Left colon (tissue), 2 donors: ENCODE measurements at regions not wholly inside any gene's neighbourhood (a gene's known extent, or its start where the extent isn't known, plus 50 kb on each side); places are given as distances from the start of the nearest gene placed in this dataset.
"Not testable (repeated sequence)": the region's sequence is repeated elsewhere in the genome, so short reads cannot be mapped to it uniquely, and the experiment has no call there.

Source experiments
- ATAC-seq: fragments of 200-7000 bp; cut with Tn5 transposase; one replicate; pipeline ENCODE4 v1.9.1; 2020; ENCODE audit warnings: mild to moderate bottlenecking, moderate library complexity
- DNase-seq, 2 donors: peaks; one replicate each; pipeline ENCODE4 v3.0.0-alpha.2; 2020
- intact Hi-C, 2 donors: fragments of 100-400 bp; cut with DNase I in 1 of 2; cut with micrococcal nuclease in 1 of 2; formaldehyde crosslinking; loops; one replicate each; pipeline versions ENCODE4 v1.11.2 to v1.14.0; 2022; cut with DNase I, micrococcal nuclease
- donor health status: DM: no; HTN: no; CAD: no.
- donor health status: DM: yes; HTN: yes; CAD: no.

DNA sequence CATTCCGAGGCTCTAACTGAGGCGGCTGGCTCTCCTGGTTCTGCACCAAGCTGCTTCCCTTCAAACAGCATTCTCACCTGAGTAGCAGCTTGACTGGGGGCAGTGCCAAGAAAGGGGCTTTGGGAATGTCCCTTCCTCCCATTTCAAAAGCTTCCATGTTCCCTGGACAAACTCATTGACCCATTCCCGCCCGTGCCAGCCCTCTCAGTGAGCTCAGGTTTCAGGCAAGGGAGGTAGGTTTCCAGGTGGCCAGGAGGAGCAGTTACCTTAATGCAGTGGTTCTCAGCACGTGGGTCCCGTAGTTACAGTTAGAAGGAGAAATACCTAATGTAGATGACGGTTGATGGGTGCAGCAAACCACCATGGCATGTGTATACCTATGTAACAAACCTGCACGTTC is 135.2 kb downstream of the ELOVL4 start:
- DNase-seq (no peak), ATAC-seq (no peak)
- intact Hi-C loops: no loop called here

DNA sequence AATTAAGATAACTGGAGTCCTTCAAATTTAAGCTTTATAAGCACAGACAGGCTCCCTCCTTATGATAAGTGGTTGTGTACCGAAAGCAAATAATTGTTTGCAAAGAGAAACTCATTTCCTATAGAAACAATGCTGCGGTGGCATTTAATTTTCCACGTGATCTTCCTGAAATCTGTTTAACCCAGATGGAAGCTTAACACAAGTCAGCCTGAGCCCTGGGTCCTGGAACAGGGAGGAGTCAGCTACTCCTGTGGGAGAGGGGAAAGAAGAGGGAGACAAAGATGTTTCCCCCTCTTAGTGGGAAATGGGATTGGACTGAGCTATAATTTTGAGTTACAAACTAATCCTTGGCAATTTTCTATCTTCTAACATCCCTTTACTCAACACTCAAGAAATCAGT is 136.5 kb downstream of the ELOVL4 start:
- intact Hi-C loops: no loop called here
- ATAC-seq (no peak), DNase-seq (no peak)

DNA sequence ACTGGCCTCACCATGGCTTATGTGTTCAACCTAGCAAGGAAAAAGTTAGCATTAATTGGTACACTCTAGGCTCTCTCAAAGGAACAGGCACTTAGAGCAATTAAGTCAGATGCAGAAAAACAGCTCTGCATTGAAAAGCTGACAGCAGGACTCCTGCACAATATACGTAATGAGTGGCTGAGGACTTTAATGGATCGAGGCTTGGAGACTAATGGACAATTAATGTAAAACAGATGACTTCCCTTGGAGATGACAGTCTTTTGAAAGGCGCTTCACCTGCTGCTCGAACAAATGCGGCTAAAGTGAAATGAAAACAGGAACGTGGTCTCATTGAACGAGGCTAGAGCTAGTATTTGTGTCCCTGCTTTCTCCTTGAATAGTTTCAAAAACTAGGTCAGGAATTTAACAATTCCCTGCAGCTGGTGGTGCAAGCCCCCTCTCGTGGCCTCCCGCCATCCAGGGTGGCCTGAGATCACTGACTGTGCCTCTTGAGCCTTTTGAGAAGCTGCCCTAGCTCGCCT is 137.1 kb downstream of the ELOVL4 start:
- intact Hi-C loops: no loop called here
- DNase-seq (no peak), ATAC-seq (no peak)

DNA sequence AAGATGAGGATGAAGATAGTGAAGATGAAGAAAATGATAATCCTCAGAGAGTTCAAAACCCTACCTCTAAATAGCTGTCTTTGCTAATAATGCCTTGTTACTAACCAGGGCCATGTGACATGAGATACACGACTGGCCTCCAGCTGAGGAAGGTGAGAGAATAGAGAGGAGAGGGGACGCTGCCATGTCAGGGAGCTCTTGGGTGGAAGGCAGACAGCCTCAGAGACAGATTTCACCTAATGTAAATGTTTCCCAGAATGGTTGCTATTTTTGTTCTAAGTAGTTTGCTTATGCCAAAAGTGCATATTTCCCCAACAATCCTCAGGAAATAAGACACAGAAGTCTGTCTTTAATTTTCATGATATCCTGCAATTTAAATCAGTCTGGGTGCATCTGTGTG is 138.4 kb downstream of the ELOVL4 start:
- intact Hi-C loops: no loop called here
- DNase-seq: no peak
- no peak for ATAC-seq

DNA sequence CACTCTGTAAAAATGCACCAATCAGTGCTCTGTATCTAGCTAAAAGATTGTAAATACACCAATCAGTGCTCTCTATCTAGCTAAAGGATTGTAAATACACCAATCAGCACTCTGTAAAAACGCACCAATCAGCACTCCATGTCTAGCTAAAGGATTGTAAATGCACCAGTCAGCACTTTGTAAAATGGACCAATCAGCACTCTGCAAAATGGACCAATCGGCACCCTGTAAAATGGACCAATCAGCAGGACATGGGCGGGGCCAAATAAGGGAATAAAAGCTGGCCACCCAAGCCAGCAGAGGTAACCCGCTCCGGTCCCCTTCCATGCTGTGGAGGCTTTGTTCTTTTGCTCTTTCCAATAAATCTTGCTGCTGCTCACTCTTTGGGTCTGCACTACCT is 140.7 kb downstream of the ELOVL4 start:
- ATAC-seq, intact Hi-C loops, DNase-seq: not testable (repeated sequence)

DNA sequence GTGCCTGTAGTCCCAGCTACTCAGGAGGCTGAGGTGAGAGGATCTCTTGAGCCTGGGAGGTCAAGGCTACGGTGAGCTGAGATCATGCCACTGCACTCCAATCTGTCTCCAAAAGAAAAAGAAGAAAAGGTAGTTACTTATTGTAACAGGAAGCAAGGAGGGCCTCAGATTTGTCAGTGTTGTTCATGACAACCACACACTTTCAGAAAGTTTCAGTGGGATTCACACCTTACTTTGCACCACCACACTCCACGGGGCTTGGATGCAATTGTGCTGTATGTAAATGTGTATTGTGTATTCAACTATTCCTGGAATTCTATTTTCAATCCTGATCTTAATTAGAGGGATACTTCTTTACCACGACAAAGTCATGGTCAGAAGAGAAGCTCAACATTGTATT is 142.6 kb downstream of the ELOVL4 start:
- ATAC-seq (no peak), DNase-seq (no peak)
- intact Hi-C loops: no loop called here

DNA sequence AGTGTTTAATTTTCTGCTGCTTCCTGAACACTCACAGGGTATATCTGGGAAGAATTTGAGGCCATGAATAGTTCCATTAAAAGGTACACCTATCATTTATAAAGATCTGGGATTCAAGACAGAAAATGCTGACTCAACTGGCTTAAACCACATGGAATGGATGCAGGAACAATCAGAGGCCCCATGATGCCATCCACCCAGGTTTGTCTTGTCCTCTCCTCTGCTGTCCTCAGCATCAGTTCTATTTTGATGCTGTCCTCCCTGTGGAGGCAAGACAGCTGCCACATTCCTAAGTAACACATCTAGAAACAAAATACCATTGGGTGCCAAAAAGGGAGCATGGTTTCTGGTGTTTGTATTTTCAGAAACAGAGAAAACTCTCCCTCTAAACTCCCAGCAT is 143.4 kb downstream of the ELOVL4 start:
- ATAC-seq (no peak), DNase-seq (no peak)

DNA sequence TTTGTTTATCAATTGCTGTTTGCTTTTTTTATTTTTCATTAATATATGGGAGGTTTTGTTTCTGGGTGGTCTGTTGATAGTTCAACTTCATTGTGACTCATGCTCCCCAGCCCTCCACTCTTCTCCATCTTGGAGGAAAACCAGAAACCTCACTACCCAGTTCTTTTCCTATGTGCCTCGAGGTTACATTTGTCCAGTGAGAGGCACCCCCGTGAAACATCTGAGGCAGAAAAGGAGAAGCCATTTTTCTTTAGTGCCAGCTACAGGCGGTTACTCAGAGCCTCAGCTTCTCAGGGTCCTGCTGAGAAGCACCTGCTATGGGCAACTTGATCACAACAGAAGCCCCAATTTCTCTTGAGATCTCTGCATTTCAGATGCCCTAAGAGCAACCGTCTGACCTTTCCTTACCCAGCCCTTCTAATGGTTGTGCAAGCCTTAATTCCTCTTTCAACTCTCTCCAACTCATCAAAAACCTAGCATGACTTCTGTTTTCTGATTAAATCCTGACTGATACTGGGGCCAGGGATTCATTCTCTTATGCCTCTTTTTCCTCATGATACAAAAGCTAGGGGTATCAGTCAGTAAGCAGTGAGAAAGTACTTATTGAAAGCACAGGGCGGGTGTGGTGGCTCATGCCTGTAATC is 144.6 kb downstream of the ELOVL4 start:
- ATAC-seq: no peak
- DNase-seq: no peak
- intact Hi-C loops: no loop called here

More for the DNA sequence above, 143.4 kb downstream of the ELOVL4 start:
- intact Hi-C loops: no loop called here

DNA sequence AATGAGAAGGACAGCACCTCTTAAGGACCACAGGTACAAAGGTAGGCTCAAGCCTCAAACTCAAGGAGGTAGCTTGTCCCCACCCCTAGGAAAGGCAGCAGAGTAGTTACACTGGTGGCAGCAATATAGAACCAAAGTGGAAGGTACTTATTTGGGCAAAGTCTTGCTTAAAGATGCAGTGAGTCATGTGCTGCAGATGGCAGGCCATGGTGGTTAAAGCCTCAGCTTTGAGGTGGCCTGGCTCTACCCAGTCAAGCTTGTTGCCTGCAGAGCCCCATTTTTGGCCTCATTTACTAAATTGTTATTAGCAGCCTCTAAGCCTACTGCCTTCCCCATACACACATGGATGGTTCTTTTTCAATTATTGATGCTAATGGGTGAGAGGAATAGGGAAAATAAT is 146.0 kb downstream of the ELOVL4 start:
- intact Hi-C loops: no loop called here
- ATAC-seq (no peak), DNase-seq (no peak)

DNA sequence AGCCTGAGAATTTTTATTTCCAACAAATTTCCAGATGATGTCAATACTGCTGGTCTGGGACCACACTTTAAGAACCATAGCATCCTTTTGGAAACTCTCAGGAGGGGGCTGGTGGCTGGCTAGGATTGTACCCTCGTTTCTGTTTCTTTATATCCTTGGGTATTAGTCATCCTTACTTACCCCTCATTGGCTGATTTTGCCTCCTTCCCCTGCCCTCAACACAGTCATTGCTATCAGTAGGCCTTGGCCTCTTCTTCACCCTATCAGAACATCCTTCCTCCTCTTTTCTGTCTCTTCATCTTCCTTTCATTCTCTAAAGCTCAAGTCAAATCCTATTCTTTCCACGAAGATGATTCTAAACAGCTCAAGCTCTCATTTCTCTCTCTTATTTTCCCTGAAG is 148.5 kb downstream of the ELOVL4 start:
- intact Hi-C loops: no loop called here
- ATAC-seq: no peak
- no peak for DNase-seq

DNA sequence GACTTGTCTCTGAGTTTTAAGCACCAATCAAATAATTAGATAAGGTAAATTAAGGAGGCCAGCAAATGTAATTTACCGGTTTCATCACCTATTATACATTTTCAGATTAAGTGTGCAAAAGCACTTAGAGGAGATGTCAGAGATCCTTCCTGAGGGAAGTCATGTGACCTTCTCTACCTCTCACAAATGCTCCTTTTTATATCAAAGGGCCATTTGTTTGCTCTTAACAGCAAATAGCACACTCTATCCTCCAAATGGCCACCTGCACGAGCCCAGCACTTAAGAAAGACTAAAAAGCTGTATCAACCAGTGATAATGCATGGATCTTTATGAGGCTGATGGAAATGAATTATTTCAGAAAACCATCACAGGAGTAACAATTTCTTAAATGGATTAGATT is 149.4 kb downstream of the ELOVL4 start:
- intact Hi-C loops: no loop called here
- no peak for ATAC-seq
- no peak for DNase-seq

DNA sequence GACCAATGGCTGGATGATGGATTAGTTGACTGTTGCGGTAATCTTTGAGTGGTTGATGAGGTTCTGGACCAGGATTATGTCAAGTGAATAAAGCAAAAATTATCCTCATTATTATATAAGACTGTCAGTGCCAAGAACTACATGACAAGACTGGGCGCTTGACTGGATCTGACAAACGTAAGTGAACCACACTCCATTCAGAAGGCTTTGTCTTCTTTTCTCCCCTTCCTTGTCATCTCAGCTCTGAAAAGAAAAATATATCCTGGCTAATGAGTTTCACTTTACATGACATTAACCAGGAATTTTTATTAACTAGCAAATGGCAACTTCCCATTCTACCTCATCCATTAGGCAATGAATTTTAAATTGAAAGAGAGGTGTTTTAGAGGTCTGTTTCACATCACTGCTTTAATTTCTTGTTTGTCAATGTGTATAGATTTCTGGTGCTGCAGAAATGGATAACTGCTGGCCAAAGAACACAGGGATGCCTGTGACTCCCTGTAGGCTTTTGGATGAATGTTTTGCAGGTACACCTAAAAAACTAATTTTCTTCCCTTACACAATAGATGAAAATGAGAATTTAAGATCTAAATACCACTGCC is 150.1 kb downstream of the ELOVL4 start:
- DNase-seq (no peak), ATAC-seq (no peak)
- intact Hi-C loops: no loop called here

DNA sequence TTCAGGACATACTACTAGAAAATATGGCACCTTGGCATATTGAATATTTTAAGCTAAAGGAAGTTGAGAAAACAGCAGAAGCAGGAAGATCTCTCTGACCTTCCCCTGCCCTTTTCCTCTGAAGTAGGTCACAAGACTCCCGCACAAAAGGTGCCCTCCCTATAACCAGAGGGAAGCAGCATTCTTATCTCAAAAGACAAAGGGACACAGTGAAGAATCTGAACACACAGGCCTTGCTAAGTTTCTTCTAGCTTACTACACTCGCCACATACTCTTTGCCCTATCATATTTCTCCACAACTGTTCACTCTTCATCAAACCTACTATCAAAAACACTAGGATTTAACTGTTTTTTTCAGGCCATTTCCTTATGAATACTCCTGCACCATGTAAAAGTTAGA is 151.2 kb downstream of the ELOVL4 start:
- ATAC-seq (no peak), DNase-seq (no peak)
- intact Hi-C loops: no loop called here

DNA sequence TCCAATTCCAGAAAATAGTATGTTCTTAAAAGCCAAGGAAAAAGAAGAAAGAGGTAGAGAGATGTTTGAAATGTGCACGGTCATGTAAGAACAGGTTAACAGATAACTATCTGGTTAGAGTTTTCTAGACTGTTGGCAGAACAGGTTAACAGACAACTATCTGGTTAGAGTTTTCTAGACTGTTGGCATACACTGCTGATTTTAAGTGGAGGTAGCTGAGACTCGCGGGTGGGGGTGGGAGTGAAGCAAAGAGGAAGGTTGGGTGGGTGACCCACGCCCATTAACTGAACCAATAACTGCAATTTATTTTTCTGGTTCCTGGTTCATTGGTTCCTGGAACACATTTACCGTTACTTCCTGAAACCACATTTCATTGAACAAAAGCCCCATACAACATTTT is 157.5 kb downstream of the ELOVL4 start:
- no peak for ATAC-seq
- intact Hi-C loops: no loop called here
- no peak for DNase-seq

DNA sequence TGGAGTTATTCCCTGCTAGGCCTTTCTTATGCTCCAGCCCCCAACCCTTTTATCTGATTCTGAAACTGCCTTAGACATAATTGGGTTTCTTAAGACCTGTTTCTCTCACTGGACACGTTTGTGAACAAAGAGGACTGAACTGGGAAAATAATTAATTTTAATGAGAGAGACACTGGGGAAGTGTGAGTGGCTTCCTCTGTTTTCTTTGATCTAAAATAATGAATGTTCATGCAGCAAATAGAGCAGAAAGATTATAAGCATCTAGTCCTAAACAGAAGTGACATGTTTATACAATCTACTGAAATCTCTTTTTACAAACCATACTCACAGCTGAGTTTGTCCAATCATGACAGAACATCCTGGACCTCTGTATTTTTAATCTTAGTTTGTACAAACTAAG is 157.6 kb downstream of the SH3BGRL2 start:
- intact Hi-C loops: no loop called here
- ATAC-seq: no peak
- DNase-seq: no peak

DNA sequence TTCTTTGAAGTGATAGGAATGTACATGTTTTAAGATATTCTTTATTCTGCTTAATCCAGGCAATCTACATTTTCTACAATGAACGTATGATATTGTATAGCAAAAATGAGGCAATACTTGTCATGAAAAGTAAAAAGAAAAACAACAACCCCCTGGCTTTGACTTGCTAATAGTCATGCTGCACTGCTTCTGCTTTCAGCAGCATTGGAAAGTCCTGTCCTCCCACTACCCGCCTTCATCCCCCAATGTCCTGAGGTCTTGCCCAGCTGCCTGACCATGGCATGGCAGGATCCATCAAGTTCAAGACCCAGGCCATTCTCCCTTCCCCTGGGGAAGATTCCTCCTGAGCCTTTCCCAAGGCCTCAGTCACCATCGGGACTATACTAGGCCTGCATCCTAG is 156.5 kb downstream of the SH3BGRL2 start:
- intact Hi-C loops: no loop called here
- DNase-seq (no peak), ATAC-seq (no peak)

DNA sequence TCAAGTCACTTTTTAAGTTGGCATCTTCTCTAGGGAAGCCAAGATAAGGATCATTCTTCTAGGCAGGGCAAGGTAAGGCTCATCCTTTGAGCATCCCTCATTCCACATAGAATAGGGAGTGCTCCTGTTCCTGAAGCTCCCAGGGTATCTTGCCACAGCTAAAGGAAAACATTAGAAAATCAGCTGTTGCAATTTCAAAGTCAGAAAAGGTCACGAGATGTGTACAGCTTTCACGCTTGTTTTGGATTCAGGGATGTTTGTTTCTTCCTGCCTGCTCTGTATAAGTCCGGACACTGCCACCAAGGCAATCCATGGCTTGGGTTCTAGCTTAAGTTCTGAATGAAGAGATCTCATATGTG is 153.2 kb downstream of the SH3BGRL2 start:
- intact Hi-C loops: no loop called here
- DNase-seq: no peak
- ATAC-seq: no peak

DNA sequence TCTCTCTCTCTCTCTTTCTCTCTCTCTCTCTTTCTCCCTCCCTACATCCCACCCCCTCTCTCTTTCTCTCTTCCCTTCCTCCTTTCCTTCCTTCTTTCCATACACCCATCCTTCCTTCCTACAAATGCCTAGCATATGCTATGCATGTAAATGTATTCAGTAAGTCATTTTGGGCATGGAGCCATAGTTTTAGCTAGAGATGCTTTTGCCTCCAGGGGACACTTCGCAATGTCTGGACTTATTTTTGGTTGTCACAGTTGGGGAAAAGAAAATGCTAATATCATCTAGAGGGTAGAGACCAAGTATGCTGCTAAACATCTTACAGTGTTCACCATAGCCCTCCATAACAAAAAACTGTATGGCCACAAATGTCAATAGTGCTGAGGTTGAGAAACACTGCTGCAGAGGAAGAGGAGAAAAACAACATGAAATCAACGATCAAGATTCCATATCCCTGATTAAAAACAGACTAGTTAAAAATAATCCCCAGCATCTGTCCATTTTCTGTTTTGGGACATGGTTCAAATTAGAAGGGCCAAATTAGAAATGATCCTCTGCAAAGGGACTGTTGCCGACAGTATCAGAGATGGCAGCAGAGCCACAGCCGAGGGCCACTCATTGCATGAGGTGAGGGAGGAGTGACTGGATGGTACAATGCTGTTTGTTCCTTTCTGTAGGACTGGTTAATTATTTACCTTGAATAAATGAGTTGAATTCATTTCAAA is 152.7 kb downstream of the SH3BGRL2 start:
- intact Hi-C loops: no loop called here
- DNase-seq: no peak
- ATAC-seq: no peak

DNA sequence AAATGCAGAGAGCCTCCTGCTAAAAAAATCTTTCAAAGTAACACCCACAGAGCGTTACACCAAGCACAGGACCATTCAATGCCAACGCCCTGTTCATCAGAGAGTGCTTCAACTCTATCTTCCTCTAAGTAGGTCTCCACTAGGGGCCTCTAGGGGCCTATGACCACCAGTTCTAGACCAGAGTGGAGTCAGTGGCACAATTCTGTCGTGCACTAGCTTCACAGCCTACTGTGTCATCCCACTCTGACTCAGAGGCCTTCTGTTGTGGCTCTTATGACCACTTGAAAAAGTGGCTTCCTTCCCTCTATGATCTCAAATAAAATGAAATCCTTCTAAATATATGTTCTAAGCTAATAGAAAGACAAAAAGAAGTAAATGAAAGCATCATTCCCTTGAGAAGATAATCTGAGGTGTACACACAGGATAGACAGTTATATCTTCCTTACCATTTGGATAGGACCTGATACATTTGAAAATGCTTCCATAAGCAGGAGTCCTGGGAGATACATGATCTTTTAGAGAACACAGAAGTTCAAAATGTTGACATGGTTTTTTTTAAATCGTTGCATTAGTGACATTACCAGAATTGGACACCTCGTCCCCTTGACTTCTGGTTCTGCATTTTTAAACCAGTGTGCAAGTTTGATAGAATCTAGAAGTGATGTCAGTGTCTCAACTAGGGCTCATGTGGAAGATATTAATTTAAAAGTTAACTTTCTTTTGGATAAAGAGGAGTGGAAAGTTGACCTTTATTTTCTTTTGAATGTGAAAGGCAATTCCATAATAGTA is 151.9 kb downstream of the SH3BGRL2 start:
- intact Hi-C loops: no loop called here
- DNase-seq: no peak

DNA sequence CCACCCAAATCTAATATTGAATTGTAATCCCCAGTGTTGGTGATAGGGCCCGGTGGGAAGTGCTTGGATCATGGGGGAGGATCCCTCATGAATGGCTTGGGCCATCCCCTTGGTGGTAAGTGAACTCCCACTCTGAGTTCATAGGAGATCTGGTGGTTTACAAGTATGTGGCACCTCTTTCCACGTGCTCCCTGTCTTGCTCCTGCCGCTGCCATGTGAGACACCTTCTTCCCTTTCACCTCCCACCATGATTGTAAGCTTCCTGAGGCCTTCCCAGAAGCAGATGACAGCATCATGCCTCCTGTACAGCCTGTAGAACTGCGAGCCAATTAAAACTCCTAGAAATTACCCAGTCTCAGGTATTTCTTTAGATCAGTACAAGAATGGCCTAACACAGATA is 150.8 kb downstream of the SH3BGRL2 start:
- ATAC-seq (no peak), DNase-seq (no peak)
- intact Hi-C loops: no loop called here

More for the DNA sequence above, 151.9 kb downstream of the SH3BGRL2 start:
- no peak for ATAC-seq
